ENCODE measurements at regions not wholly inside any gene's neighbourhood (a gene's known extent, or its start where the extent isn't known, plus 50 kb on each side); places are given as distances from the start of the nearest gene placed in this dataset.

DNA sequence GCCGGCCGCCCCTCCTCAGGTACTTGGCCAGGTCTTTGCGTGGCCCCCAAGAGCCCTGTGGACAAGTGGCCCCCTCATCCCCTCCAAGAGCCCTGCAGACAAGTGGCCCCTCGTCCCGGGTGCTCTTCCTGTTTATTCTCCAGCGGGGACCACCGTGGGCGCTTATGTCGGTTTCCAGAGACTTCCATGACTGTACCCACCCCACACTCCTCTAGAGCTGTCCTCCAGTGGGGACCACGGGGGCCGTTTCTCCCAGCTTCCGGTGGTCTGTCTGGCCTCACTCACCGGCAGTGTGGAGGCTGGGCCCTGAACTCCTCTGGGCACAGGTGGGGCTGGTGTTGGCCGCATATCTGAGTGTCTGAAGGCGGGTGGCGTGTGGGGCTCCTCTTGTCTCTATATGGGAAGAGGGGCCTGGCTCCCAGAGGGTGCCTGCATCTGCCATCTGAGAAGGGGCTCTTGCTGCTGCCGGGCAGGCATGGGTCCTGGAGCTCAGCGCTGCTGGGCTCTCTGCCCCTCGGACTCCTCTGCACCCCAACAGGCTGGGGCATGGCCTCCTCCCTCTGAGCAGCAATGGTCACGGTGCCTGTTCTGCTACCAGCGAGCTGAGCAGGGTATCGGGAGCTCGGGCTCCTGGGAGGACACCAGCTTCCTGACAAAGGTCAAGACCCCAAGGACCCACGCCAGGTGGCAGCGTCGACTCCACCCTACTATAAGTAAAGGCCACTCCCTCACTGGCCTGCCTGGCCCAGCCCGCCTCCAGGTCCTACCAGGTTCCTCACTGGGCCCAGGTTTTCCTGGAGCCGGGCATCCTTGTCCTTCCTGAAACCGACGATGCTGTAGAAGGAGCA, 1264.3 kb downstream of the BRD1 start:
- TF ChIP-seq, protein P1, sequence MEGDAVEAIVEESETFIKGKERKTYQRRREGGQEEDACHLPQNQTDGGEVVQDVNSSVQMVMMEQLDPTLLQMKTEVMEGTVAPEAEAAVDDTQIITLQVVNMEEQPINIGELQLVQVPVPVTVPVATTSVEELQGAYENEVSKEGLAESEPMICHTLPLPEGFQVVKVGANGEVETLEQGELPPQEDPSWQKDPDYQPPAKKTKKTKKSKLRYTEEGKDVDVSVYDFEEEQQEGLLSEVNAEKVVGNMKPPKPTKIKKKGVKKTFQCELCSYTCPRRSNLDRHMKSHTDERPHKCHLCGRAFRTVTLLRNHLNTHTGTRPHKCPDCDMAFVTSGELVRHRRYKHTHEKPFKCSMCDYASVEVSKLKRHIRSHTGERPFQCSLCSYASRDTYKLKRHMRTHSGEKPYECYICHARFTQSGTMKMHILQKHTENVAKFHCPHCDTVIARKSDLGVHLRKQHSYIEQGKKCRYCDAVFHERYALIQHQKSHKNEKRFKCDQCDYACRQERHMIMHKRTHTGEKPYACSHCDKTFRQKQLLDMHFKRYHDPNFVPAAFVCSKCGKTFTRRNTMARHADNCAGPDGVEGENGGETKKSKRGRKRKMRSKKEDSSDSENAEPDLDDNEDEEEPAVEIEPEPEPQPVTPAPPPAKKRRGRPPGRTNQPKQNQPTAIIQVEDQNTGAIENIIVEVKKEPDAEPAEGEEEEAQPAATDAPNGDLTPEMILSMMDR (IDR thresholded peaks at IDR 0.05): no peak
- no peak for TF ChIP-seq POLR2A (IDR thresholded peaks at IDR 0.05)

All from adrenal gland (tissue), 5 donors.